GM12801 (cell line): ENCODE measurements at regions not wholly inside any gene's neighbourhood (a gene's known extent, or its start where the extent isn't known, plus 50 kb on each side); places are given as distances from the start of the nearest gene placed in this dataset.

Experiments used
- CTCF ChIP-seq: IDR thresholded peaks from one replicate; pipeline ENCODE4 v1.5.1; 2011; ENCODE audit warnings: control low read depth; ENCODE audit not compliant: insufficient read length; ENCODE audit errors: extremely low read depth

GRCh38 chr4:171117457-171117856 lies 695.7 kb upstream of the GALNTL6 start:
- no peak for TF ChIP-seq CTCF

GRCh38 chr4:171101845-171102244 lies 711.4 kb upstream of the GALNTL6 start:
- TF ChIP-seq CTCF, result no peak

- TF ChIP-seq CTCF, result no peak
Observed at GRCh38 chr4:171087089-171087488, 726.1 kb upstream of the GALNTL6 start.

GRCh38 chr4:171067422-171067821 lies 745.8 kb upstream of the GALNTL6 start:
- no peak for TF ChIP-seq CTCF

- no peak for TF ChIP-seq CTCF
Observed at GRCh38 chr4:171049380-171049779, 763.8 kb upstream of the GALNTL6 start.

- no peak for TF ChIP-seq CTCF
Observed at GRCh38 chr4:171042989-171043524, 770.1 kb upstream of the GALNTL6 start.

GRCh38 chr4:171035909-171036308 lies 777.3 kb upstream of the GALNTL6 start:
- TF ChIP-seq CTCF, result no peak

GRCh38 chr4:171031338-171031737 lies 781.9 kb upstream of the GALNTL6 start:
- no peak for TF ChIP-seq CTCF
